OCI-LY7 (cell line): ENCODE measurements at regions not wholly inside any gene's neighbourhood (a gene's known extent, or its start where the extent isn't known, plus 50 kb on each side); places are given as distances from the start of the nearest gene placed in this dataset.

Source experiments
- BruUV-seq: library from RNA; stranded (reverse); fragments of 400-500 nt; replicated peaks from 2 replicates; lab custom pipeline; 2021; lab: Mats Ljungman, UMichigan
- CTCF ChIA-PET: fragments of 300-600 bp; sonication (Branson Sonifier 250); formaldehyde crosslinking; loops from one replicate; lab custom pipeline; 2022; ENCODE audit warnings: antibody characterized with exemption; ENCODE audit not compliant: unreplicated experiment; lab: Charles Lee
- POLR2A ChIA-PET: fragments of 300-600 bp; sonication (Branson Sonifier 250); formaldehyde crosslinking; loops from one replicate; lab custom pipeline; 2022; ENCODE audit warnings: antibody characterized with exemption; lab: Charles Lee
- DNase-seq: peaks from one replicate; pipeline ENCODE4 v3.0.0-alpha.2; 2015; ENCODE audit warnings: low spot score
- H2AFZ ChIP-seq: fragments of 200-600 bp; sonication (generic), shearing (Covaris generic); 2 replicates; pipeline ENCODE4 v1.6.1; 2014; ENCODE audit warnings: mild to moderate bottlenecking, antibody characterized with exemption, low read length, moderate library complexity
- H3K27ac ChIP-seq: fragments of 200-600 bp; sonication (generic); 2 replicates; pipeline ENCODE4 v1.5.1; 2014; ENCODE audit warnings: mixed run types, low read depth, mild to moderate bottlenecking, moderate library complexity, low read length, inconsistent platforms; ENCODE audit not compliant: poor library complexity, severe bottlenecking
- H3K36me3 ChIP-seq: fragments of 200-600 bp; sonication (generic); 2 replicates; pipeline ENCODE4 v1.6.1; 2014; ENCODE audit warnings: mild to moderate bottlenecking, antibody characterized with exemption, low read length, moderate library complexity, mixed read lengths; ENCODE audit not compliant: insufficient read depth
- H3K4me1 ChIP-seq: fragments of 200-600 bp; sonication (generic); 2 replicates; pipeline ENCODE4 v1.5.1; 2014; ENCODE audit warnings: mild to moderate bottlenecking, low read length; ENCODE audit not compliant: insufficient read depth, poor library complexity, severe bottlenecking
- H3K4me2 ChIP-seq: fragments of 200-600 bp; sonication (generic); 2 replicates; pipeline ENCODE4 v1.6.1; 2014; ENCODE audit warnings: mild to moderate bottlenecking, low read length
- H3K4me3 ChIP-seq: fragments of 200-600 bp; sonication (generic); 2 replicates; pipeline ENCODE4 v1.5.1; 2014; ENCODE audit warnings: mild to moderate bottlenecking, low read depth, low read length; ENCODE audit not compliant: poor library complexity, severe bottlenecking
- H3K79me2 ChIP-seq: fragments of 200-600 bp; sonication (generic); 2 replicates; pipeline ENCODE4 v1.6.1; 2016; ENCODE audit warnings: low read depth, mild to moderate bottlenecking, low read length, moderate library complexity, mixed read lengths; ENCODE audit not compliant: insufficient read depth
- H3K9me2 ChIP-seq: fragments of 200-600 bp; sonication (generic); 2 replicates; pipeline ENCODE4 v1.6.1; 2016; ENCODE audit warnings: mild to moderate bottlenecking, low read length, mixed read lengths; ENCODE audit not compliant: insufficient read depth
- H3K9me3 ChIP-seq: fragments of 200-600 bp; sonication (generic); 2 replicates; pipeline ENCODE4 v1.6.1; 2014; ENCODE audit warnings: mild to moderate bottlenecking, mixed run types, low read length, mixed read lengths
- H4K20me1 ChIP-seq: fragments of 200-600 bp; sonication (generic); 2 replicates; pipeline ENCODE4 v1.6.1; 2014; ENCODE audit warnings: mild to moderate bottlenecking, antibody characterized with exemption, low read length, moderate library complexity, mixed read lengths; ENCODE audit not compliant: insufficient read depth
- CTCF ChIP-seq: fragments of 200-600 bp; sonication (generic); conservative IDR thresholded peaks from 2 replicates; pipeline ENCODE4 v1.5.1; 2014; ENCODE audit warnings: mild to moderate bottlenecking, antibody characterized with exemption, low read length, moderate library complexity, mixed read lengths
- EZH2phosphoT487 ChIP-seq: fragments of 200-600 bp; sonication (generic); IDR thresholded peaks from 2 replicates; pipeline ENCODE4 v1.6.1; 2018; ENCODE audit warnings: low read depth, borderline replicate concordance, mild to moderate bottlenecking, mixed run types, antibody characterized with exemption, low read length, moderate library complexity, mixed read lengths
- intact Hi-C: fragments of 100-400 bp; cut with micrococcal nuclease; formaldehyde crosslinking; loops from one replicate; pipeline ENCODE4 v1.10.0; 2022; ENCODE audit not compliant: unreplicated experiment

- H2AFZ ChIP-seq, result no peak overlapping the region
- ChIA-PET POLR2A (interaction anchor here (0.7 kb wide), 1 partner anchor 917 kb away, joined by 3 read pairs; no protein-coding TSS in a partner anchor), CTCF (no interaction called here)
- no peaks in the 10 kb centered on the region for H3K36me3 ChIP-seq
- no peak for DNase-seq
- TF ChIP-seq CTCF, result no peak
- no TSS peak for BruUV-seq
- no peaks in the 10 kb centered on the region for H4K20me1 ChIP-seq
- no peak overlapping the region for H3K4me2 ChIP-seq
- intact Hi-C loops, result no loop called here
- H3K9me3 ChIP-seq, result no peaks in the 10 kb centered on the region
- H3K4me3 ChIP-seq, result no peak overlapping the region
- H3K9me2 ChIP-seq, result no peaks in the 10 kb centered on the region
- no peaks in the 10 kb centered on the region for H3K4me1 ChIP-seq
- H3K27ac ChIP-seq, result no peak overlapping the region
- no peaks in the 10 kb centered on the region for H3K79me2 ChIP-seq
Measured at GRCh38 chr9:81416476-81417298, 272.7 kb downstream of the TLE1 start.

- Histone ChIP-seq H3K27ac (no peak overlapping the region), H2AFZ (no peak overlapping the region), H4K20me1 (no peaks in the 10 kb centered on the region), H3K4me1 (no peaks in the 10 kb centered on the region), H3K9me3 (no peaks in the 10 kb centered on the region), H3K36me3 (no peaks in the 10 kb centered on the region), H3K79me2 (no peaks in the 10 kb centered on the region), H3K9me2 (no peaks in the 10 kb centered on the region), H3K4me3 (no peak overlapping the region), H3K4me2 (no peak overlapping the region)
- DNase-seq, result no peak
- intact Hi-C loops, result no loop called here
- ChIA-PET POLR2A (no interaction called here), CTCF (no interaction called here)
- TF ChIP-seq CTCF, result no peak
- TF ChIP-seq EZH2phosphoT487, result no peak
- no TSS peak for BruUV-seq
Measured at GRCh38 chr9:81414836-81415235, 274.5 kb downstream of the TLE1 start.

- TF ChIP-seq CTCF (no peak), EZH2phosphoT487 (no peak)
- CTCF ChIA-PET, result no interaction called here
- Histone ChIP-seq H3K9me2 (no peaks in the 10 kb centered on the region), H3K4me2 (no peak overlapping the region), H4K20me1 (no peaks in the 10 kb centered on the region), H3K36me3 (no peaks in the 10 kb centered on the region), H2AFZ (no peak overlapping the region), H3K4me1 (no peaks in the 10 kb centered on the region), H3K27ac (no peak overlapping the region), H3K9me3 (no peaks in the 10 kb centered on the region), H3K79me2 (no peaks in the 10 kb centered on the region), H3K4me3 (no peak overlapping the region)
- BruUV-seq, result no TSS peak
- POLR2A ChIA-PET, result interaction anchor here (1.3 kb wide), 1 partner anchor 11 kb away, joined by 3 read pairs; no protein-coding TSS in a partner anchor
- intact Hi-C loops, result no loop called here
- no peak for DNase-seq
Measured at GRCh38 chr9:81411961-81412360, 277.4 kb downstream of the TLE1 start.
